NCI-H128 (cell line): ENCODE measurements at regions not wholly inside any gene's neighbourhood (a gene's known extent, or its start where the extent isn't known, plus 50 kb on each side); places are given as distances from the start of the nearest gene placed in this dataset.

Experiments
- DNase-seq: peaks from one replicate; lab custom pipeline; 2025; ENCODE audit not compliant: unreplicated experiment; lab: John Stamatoyannopoulos, UW

- no peak for DNase-seq
These were observed 600.6 kb upstream of the B3GALT2 start for GRCh38 chr1:193787061-193787460.

GRCh38 chr1:193785850-193786420 is 599.5 kb upstream of the B3GALT2 start:
- no peak for DNase-seq

- DNase-seq, result no peak
These were observed 588.3 kb upstream of the B3GALT2 start for GRCh38 chr1:193774536-193775323.

- DNase-seq, result no peak
These were observed 585.2 kb upstream of the B3GALT2 start for GRCh38 chr1:193771596-193771995.

- DNase-seq, result no peak
These were observed 583.2 kb upstream of the B3GALT2 start for GRCh38 chr1:193769651-193770050.

DNA sequence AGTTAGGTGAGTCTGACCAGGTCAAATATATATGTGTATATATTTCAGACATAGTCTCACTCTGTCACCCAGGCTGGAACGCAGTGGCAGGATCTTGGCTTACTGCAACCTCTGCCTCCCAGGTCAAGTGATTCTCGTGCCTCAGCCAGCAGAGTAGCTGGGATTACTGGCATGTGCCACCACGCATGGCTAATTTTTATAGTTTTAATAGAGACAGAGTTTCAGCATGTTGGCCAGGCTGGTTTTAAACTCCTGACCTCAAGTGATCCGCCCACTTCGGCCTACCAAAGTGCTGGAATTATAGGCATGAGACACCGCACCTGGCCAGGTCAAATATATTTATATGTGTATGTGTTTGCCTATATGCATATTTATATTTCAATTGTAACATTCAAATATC is 581.5 kb upstream of the B3GALT2 start:
- no peak for DNase-seq

GRCh38 chr1:193766329-193766728 is 579.9 kb upstream of the B3GALT2 start:
- no peak for DNase-seq

GRCh38 chr1:193763266-193763665 is 576.9 kb upstream of the B3GALT2 start:
- no peak for DNase-seq

DNA sequence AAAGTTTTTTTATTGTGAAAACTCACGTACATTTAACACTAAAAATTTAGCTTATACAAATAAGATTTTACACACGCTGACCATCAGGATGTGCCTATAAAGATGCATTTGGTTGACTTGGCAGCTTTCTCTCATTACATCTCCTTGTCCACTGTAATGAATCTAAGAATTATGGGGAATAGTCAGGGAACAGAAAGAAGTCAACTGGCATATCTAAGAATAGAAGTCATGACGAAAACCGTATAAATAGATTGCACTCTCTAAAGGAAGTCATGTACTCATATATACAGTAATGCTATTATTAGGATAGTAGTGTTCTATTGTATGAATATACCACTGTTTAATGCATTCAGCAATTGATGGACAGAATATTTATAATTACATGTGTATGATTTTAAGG is 575.8 kb upstream of the B3GALT2 start:
- DNase-seq, result no peak

DNA sequence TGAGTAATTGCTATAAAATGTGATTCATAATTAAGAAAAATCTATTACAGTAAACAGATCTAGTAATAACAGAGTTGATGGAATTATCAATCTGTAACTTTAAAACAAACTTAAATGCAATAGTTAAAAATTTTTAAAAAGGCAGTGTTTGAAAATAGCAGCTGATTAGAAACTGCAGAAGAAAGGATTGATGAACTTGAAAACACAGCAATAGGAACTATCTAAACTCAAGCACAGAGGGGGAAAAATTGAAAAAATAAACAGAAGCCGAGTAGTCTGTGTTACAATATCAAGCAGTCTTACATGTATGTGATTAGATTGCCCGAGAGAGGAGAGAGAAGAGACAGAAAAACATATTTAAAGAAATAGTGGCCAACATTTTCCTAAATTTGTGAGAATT is 569.0 kb upstream of the B3GALT2 start:
- DNase-seq, result no peak

DNA sequence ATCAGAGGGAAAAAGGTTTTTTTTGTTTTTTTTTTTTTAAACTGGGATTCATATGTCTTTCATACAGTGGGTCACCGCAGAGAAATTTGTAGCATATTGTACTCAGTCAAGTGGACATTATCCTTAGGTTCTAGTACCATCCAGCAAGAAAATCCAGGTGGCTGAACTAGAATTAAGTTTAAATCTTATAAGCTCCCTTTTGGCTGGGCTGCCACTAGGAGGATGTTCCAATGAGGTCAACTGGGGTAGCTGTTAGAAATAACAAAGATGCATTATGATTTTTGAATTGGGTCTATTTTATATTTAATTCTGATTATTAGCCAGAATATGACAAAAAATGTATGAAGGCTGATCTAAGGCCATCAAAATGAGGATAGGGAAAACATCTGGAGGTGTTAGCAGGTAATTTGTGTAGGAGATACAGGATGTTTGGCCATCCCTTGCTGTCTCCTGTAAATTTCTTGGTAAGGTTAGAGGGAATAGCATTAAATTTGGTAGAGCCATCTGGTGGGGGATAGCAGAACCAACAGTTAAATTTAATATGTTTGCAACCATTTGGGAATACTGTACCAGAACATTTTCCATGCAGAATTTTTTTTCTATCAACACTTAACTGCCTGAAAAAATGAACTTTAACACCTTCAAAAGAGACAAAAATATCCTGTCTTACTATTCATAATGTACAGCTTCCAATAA is 568.5 kb upstream of the B3GALT2 start:
- no peak for DNase-seq

DNA sequence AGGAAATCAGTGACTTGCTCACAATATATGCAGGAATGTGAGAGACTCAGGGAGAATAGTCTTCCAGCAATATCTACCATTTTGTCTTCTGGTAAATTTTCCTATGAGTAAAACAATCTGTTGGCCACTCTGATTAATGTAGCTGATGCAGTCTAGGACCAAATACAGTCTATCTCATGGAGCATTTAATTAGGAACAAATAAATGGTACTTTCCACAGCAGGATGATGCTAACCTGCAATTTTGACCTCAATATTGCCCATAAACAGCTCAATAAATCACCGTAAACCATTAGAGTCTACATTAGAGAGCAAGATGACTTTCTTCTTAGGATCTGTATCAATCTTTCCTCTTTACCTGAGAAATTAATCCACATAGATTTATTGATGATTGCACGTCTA is 567.7 kb upstream of the B3GALT2 start:
- no peak for DNase-seq

- no peak for DNase-seq
These were observed 566.8 kb upstream of the B3GALT2 start for GRCh38 chr1:193753038-193753756.

DNA sequence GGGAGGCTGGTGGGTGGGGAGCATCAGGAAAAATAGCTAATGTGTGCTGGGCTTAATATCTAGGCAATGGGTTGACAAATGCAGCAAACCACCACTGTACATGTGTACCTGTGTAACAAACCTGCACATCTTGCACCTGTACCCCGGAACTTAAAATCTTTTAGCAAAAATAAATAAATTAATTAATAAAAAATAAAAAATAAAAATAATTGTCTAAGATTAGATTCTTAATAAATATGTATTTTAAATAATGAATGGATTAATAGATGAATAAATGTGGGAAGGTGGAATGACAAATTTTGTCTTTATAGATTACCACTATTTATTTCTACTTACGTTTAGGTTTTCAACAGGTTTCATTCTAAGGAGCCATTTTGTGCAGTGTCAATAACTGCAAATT is 563.5 kb upstream of the B3GALT2 start:
- no peak for DNase-seq

DNA sequence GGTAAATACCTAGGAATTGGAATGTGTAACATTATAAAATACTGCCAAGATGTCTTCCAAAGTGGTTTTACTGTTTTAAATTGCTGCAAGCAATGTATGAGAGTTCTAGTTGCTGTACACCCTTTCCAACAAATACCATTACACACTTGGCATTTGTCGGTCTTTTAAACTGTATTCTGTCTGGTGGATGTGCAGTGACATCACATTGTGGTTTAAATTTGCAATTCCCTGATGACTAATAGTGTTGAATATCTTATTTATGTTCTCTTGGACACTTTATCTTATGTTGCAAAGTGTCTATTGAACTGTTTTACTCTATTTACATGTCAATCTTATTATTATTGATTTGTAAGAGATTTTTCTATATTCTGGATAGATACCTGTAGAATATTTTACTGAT is 561.2 kb upstream of the B3GALT2 start:
- no peak for DNase-seq

DNA sequence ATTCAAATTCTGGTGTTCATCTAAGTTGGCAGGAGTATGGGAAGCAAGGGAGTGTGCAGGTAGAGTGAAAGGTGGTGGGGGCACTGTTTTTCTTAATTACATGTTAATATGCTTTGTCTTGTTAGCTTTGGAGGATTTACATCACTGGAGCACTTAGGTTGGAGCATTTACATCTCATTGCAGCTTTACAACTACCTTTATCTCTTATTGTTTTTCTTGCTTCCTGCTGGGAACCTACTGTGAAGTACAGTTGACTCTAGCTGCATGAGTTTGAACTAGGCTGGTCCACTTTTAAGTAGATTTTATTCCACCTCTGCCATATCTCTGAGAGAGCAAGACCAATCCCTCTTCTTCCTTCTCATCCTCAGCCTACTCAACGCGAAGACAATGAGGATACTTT is 554.8 kb upstream of the B3GALT2 start:
- DNase-seq, result no peak

- DNase-seq, result no peak
These were observed 554.3 kb upstream of the B3GALT2 start for GRCh38 chr1:193740762-193741161.

- no peak for DNase-seq
These were observed 550.1 kb upstream of the B3GALT2 start for GRCh38 chr1:193736507-193736906.

DNA sequence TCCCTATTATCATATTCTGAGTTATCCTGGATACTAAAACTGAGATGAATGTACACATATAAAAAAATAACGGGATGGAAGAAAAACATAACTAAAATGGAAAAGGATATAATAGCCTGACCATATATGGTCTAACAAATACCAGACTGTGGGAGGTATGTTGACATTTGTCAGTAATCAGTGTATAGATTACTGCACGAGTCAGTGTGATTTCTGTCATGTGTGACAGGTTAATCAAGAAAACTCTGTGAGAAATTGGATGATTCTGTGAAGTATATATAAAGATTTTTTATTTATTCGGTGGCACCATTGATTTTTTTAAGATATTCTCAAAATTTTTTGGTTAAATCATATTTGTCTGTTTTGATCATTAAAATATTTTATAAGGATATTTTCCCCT is 547.3 kb upstream of the B3GALT2 start:
- no peak for DNase-seq

DNA sequence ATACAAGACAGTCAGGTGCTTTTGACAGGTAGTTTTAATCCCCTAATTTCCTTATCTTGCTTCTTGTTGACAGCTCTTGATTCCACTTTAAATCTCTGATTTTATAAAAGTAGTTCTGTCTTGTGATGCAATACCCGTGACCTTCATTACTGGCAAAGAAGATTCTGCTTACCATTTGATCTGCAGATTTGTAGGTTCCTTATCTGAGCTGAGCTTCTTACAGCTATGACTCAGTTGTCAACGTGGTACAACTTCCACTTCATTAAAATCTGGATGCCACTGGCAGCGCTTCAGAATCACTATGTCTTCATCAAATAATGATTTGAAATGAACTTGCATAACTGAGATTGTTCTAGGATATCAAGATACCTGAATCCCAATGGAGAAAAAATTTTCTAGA is 543.6 kb upstream of the B3GALT2 start:
- no peak for DNase-seq

DNA sequence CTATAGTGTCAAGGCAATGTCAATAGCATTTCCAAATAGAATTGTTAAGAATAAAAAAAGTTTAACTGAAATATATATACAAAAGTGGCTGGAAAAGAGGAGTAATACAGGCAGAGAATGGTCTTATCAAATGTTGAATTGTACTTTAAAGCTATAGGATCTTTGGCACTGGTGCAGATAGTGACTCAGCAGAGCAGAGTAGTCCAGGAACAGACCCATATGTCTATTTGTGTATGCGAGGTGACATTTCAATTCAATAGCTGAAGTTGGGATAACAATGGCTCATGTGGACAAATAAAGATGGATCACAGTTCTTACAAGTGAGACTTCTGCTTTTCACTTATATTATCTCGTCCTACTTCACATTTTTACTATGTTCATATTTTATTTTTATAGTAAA is 543.0 kb upstream of the B3GALT2 start:
- DNase-seq, result no peak

DNA sequence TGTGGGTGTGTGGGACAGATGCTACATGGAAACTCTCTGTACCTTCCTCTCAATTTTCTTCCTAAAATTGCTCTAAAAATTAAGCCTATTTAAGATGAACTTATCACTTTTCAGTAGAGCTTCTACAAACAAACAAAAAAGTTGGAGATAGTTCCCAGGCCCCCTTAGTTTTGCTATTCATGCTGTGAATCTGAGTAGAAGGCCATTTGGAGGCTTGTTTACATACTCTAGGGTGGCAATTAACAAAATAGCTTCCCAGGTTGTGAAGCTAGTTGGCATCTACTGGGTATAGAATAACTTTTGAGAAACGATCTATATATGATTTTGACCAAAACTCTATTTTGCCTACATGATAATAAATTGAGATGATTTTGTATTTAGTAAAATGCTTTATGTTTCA is 541.4 kb upstream of the B3GALT2 start:
- DNase-seq, result no peak
